IPS DF 4.7 (cell line): ENCODE measurements at regions not wholly inside any gene's neighbourhood (a gene's known extent, or its start where the extent isn't known, plus 50 kb on each side); places are given as distances from the start of the nearest gene placed in this dataset.
A peak's percentile ranks its signal among the peaks of the same experiment; 100 is the strongest.

ENCODE experiments used
- DNase-seq: peaks from one replicate; pipeline ENCODE4 v3.0.0-alpha.2; 2013; ENCODE audit warnings: low spot score; ENCODE audit errors: extremely low read depth

DNA sequence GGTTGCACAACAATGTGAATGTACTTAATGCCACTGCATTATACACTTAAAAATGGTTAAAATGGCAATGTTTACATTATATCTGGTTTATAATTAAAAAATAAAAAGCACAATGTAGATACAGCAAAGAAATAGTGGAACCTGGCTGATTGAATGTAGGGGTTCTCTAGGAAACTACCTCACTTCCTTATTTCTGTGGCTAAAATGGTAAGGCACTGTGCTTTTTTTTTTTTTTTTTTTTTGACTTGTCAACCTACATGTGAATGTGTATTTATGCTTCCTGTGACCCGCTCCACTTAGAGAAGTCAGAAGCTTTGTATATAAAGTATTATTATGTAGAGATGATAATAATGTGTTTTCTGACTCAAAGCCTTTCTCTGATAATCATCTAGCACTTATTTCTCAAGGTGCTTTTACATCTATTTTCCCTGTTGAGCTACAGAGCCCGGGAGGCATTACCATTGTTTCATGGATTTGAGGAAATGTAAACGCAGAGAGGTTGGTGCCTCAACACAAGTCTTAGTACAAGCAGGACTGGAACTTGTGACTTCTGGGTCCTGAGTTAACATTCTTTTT is 55.0 kb downstream of the SOX4 start:
- no peak for DNase-seq

DNA sequence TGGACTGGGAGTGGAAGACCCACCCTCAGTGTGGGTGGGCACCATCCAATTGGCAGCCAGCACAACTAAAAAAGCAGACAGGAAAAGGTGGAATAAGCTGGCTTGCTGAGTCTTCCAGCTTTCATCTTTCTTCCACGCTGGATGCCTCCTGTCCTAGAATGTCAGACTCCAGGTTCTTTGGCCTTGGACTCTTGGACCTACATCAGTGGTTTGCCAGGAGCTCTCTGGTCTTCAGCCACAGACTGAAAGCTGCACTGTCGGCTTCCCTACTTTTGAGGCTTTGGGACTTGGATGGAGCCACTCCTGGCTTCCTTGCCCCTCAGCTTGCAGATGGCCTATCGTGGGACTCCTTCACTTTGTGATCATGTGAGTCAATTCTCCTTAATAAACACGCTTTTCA is 59.8 kb downstream of the SOX4 start:
- DNase-seq, result no peak

DNA sequence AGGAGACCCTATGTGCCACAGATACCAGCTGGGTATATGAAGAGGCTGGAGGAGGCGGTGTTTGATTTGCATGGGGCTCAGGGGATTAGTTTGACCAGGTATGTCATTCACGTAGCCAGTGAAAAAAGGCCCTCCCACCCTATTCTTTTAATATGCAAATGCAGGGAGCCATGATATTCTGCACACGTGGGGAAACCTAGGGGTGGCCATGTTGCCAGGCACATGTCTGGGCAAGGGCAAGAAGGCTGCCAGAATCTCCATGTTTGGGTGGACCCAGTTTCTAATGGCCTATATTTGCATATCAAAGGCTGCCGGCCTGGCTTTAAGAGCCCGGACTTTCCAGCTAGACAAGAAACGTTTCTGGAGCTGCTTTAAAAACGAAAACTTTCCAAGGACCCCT is 60.4 kb downstream of the SOX4 start:
- no peak for DNase-seq

DNA sequence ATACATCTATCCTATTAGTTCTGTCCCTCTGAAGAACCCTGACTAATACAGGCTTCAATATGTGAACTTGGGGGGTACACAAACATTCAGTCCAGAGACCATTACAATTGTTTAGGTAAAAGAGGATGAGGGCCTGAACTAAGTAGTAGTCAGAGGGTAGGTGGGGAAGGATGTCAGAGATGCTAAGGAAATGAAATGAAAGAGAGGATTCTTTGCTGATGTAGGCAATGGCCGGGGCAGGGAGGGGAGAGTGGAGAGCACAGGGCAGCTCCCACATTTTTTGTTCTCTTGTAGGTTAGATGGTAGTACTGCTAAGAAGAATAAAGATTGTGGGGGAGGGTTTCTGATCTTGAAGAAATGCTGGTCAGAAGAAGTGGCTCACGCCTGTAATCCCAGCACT is 60.8 kb downstream of the SOX4 start:
- no peak for DNase-seq

DNA sequence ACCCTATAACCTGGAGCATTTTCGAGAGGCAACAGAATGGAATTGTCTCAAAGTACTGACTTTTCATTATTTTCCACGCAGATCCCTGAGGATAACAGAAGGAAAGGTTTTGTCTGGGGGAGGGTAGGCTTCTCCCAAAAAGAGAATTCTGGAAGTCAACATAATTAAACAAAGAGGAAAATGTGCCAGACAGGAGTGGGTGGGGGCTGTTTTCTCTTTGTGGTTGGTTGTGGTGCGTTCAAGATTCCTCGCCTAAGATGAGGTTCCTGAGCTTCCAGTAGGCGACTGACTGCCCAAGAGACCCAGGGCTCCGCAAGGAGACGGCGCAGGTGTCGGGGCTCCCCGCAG is 70.4 kb downstream of the SOX4 start:
- no peak for DNase-seq

DNA sequence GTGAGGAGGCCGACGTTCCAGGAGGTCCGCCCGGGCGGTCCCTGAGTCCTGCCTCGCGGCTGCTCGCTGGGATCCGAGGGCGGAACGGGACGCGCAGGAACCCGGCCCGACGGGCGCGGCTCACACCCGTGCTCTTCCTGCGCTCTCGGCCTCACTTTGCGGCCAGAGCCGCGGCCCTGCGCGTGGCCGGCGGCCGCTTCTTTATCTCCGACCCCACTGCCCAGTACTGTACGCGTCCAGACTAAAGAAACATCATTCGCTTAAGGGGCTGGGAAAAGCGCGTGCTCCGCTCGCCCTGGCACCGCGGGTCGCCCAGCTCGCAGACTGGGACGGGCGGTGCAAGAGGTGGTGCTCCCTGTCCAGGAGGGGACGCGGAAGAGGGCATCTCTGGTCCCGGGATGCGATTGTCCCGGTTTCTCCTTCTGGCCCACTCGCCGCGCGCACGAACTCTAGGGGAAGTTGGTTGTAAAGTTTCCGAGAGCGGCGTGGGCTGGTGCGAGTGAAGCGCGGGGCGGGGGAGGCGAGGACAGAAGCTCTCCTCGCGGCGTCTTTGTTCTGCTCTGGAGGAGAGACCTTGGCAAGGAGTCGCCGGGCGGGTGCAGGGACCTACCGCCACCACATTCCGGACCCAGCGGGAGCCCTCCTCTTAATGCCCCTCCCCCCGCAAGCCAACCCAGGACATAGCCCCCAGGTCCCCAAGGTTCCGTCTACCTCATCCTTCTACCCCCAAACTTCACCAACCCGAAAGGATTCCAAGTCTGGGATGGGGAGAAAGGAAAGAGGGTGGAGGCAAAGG is 71.0 kb downstream of the SOX4 start:
- DNase-seq, result no peak

DNA sequence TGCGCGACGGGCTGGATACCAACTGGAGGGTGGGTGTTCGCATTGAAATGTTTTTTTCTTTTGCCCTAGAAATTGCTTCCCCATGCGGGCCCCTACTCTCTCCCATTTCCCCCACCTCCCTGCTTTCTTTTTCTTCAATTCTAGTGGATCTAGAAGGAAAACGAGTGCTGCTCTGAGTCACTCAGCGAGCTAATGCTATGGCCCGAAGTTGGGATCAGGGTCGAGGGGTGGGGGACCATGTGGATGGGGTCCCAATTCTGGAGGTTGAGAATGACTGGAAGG is 71.5 kb downstream of the SOX4 start:
- DNase-seq, result no peak

DNA sequence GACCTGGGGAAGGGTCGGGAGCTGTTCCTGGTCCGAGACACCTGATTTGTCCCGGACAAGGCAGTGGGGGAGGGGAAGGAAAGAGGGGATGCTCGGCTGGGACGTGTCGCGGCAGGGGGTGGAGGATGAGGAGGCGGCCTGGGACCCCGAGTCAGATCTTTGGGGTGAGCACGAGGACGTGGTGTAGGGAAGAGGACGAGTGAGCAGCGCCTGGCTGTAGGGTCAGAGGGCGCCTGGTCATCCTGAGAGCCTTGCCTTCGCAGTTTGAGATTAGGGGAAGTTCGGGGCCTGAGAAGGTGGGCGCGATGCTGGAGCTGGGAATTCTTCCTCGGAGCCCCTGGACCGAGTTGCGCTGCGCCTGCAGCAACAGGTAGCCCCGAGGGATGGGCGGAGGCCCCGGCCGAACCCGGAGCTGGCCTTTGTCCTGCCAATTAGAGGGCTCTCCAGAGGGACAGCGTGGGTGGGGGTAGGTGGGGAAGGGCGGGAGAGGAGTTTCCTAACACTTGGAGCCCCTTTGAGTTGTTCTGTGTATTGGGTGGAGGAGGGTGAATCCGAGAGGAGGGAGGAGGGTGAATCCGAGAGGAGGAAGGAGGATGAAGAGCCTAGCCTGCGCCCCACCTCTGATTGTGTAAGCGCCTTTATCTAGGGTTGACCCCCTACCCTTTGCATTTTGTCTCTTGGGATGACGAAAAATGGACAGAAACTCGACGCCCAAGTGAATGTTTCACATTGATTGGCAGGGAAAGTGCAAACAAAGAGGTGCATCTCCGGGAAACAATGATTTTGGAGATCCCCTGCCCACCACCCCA is 72.0 kb downstream of the SOX4 start:
- peak; percentile 56 for DNase-seq

DNA sequence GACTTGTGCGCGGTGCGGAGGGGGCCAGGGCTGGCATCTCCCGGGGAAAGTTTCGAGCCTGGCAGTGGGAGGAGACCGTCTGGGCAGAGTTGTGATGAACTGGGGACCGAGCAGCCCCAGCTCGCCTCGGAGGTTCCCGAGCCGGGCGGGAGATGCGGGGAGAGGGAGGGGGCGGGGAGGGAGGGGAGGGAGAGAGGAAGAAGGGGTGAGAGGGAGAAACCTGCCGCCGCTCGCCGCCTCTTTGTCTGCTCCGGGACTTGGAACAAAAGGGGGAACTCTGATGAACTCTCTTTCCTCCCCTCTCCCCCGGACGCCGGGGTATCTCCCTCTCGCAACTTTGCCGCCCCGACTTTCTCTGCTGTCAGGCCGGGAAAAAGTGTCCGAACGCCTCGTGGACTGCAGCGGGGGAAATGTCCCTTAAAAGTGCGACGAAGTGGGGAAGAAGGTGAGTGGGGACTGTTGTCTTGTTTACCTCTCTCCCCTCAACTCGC is 72.7 kb downstream of the SOX4 start:
- DNase-seq, result no peak

DNA sequence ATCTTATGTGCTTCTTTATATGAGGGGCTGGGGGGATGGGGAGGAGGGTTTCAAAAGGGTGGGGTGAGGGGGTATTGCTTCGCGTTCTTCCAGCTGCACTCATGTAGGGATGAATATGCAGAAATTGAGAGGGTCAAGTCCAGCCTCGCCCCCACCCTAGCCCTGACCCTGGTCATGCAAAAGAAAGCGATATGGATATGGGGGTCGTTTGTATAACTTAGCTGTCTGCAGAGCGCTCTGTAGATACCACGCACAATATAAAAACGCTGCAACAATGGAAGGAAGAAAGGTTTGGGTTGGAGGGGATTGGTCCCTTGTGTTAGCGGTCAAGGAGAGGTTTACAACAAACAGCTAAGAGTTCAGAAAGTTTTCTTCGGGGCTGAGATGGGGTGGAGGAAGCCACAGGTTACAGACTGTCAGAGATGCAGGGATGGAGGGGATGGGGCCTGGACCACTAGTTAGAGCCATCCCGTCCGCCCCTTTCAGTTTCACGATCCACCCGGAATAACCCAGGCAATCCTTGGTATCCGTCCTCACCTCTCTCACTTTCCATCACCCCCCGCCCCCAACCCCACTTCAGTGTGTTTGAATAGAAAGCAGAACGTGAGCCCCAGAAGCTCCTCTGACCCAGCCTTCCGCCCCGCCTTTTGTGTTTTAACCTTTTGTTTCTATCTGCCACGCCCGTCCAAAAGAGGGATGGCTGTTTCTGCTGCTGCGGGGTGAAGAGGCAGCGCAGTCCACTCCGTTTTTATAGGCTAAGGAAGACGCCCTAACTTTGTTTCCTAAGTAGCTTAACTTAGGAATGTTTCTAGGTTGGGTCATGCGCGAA is 73.5 kb downstream of the SOX4 start:
- DNase-seq, result no peak

DNA sequence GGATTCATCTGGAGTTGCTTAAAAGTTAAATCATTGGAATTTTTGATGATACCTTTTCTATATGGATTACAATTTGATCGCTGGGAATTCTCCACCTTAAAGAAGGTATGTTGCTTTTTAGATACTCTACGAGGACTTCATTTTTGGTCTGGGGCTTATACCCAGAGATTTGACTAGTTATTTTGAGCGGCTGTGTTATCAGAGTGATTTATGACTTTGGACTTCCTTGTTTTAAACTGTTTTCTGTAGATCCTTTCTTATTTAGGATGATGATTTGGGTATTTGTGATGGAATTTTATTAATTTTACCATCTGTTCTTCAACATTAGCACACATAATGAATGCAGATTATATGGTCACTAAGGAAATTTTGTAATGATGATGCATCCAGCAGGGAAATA is 75.2 kb downstream of the SOX4 start:
- DNase-seq, result no peak

DNA sequence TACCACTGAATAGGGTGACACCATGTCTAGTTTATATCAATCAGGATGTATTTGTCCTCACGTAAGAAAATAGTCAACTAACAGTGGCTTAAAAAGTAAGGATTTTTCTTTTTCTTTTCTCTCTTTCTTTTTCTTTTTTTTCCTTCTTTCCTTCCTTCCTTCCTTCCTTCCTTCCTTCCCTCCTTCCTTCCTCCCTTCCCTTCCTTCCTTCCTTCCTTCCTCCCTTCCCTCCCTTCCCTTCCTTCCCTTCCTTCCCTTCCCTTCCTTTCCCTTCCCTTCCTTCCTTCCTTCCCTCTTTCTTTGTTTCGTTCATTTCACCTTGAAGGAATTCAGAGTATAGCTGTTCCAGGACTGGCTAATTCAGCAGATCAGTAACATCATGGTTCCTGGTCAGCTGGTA is 83.2 kb downstream of the SOX4 start:
- DNase-seq, result no peak

DNA sequence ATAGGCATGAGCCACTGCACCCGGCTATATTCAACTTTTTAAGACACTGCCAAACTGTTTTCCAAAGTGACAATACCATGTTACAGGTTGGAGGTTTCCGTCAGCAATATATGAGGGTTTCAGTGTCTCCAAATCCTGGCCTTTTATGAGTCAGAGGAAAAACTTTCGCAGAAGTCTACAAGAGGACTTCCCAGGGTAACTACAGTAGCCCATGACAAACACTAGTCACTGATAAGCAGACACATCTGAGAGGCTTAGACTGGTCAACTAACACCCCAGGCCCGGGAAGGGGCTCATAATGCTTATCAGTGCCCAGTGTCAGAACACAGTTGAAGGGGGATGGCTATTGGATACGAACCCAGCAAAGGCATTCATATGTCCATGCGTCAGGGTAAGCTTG is 85.4 kb downstream of the SOX4 start:
- DNase-seq, result no peak

DNA sequence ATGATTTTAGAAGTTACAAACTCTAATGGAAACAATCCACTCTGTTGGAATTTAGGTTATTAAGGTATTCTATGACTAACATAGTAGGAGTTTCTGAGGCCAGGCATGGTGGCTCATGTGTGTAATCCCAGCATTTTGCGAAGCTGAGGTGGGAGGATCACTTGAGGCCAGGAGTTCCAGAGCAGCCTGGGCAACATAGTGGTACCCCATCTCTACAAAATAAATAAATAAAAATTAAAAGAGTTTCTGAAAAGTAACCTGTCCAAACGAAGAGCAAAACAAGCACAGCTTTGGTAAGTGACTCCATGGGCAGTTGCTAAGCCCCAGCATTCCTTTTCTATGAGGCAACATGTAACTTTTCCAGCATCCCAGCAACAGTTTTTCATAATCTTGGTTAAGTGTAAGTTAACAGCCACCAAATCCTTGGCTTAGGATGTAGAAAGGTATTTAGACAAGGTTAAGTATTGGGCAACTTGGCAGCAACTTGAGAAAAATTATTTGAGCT is 86.3 kb downstream of the SOX4 start:
- DNase-seq, result no peak

DNA sequence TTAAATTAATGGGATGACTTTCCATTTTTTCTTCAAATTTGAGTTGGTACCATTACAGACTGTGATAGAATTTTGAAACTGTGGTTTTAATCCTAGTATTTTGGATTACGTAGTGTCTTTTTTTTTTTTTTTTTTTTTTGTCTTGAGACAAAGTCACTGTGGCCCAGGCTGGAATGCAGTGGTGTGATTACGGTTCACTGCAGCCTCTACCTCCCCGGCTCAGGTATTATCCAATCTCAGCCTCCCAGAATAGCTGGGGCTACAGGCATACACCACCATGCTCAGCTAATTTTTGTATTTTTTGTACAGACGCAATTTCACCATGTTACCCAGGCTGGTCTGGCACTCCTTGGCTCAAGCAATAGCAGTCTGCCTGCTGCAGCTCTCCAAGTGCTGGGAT is 87.1 kb downstream of the SOX4 start:
- DNase-seq, result no peak

DNA sequence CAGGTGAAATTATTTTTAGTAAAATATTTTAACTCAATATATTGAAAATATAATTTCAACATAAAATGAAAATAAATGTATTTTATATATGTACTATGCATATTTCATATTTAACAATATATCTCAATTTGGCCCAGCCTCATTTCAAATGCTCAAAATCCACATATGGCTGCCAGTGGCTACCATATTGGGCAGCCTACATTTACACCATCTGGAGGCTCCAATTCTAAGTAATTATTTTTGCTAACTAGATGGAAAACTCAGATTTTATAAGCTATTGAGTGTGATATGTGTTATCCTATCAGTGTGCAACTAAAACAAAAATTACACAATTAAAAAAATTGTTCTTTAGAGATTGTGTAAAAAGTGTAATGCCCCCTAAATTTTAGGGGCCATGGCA is 96.9 kb downstream of the SOX4 start:
- no peak for DNase-seq

DNA sequence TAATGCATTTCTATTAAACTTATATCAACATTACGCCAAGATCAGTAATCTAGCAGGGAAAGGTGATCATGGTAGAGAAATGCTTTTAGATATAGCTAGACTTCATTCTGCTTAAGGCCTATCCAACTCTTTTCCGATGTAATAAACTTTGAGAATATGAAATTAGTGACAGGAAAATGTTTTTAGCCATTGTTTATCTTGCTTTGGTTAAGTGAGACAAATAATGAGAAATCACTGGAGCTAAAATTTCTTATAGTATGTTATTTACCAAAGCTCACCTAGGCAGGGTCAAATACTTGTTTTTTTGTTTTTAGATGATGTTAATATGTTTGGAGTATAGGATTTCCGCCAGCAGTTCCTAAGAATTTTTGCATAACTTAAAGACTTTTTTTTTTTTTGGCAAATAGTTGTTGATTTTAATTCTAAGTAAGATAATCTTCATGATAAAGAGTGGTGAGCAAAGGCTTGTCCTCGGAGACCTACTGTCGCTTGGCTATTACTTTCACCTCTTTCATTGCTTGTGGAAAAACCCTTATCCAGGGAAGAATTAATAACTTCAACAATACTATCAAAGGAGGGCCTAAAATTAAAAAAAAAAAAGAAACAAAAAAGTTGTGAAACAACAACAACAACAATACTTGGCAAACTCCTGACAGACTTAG is 98.3 kb downstream of the SOX4 start:
- no peak for DNase-seq

DNA sequence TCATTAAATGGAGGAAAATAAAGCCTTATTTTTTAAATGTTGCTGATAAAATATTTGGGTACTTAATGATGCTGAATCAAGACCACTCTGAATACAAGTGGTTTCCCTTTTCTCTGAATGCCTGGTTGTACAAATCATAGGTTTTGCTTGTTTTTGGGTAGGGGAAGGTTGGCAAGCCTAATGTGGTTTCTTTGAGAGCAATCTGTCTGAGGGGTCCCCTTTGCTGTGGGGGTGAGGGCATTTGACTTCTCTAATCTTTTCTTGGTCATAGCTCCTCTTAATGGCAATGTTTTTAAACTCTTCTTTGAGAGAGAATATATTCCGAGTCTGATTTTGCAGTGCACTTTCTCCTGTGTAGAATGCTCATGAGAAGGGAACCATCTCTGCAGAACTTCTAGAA is 99.2 kb downstream of the SOX4 start:
- no peak for DNase-seq

DNA sequence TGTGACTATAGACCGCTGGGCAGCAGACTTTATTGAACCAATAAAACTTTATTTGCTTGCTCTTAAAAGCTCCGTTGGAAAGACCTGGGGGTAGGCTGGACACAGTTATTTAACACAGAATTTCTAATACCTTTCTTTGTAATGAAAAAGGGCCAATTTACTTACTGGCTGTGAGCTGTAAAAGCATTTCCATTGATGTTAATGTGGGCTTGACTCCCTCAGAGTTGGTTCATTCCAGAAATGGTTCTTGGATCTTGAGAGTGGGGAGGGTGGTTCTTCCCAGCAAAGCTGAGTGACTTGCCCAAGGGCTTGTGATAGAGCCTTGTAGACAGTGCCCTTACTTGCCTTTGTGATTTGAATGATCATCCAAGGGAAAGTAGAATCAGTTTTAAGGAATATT is 100.6 kb downstream of the SOX4 start:
- DNase-seq, result no peak

DNA sequence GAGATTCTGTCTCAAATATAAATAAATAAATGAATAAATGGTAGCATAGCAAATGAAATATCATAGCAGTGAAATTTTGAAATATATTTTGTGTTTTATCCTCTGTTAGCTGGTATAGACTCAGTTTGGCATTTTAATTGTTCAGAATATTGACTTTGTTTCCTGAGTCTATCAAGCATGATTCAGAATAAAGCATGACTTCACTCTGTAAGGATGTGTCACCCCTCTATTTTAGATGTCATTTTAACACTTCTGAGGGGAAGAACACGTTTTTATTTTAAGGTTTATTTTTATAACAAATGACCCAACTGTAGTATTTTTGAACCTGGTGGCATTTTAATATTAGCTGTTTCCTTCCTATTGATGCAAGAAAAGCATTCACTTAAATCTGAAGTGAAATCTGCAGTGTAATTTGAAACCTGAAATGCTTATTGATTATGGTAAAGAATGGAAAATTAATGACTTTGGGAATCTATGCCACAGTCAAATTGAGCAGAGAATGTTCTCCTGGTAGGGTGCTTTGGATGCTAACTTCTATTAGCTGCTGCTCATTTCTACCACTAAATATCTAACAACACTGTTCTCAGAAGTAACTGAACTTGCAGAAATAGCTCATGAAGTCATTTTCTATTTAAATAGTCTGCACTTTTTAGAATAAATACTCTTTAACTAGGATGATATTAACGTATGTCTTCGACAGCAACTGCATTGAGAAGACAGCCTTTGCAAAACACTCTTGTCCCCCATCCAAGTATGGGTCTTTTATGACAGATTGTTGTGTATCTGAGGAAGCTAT is 114.2 kb downstream of the SOX4 start:
- DNase-seq, result no peak

DNA sequence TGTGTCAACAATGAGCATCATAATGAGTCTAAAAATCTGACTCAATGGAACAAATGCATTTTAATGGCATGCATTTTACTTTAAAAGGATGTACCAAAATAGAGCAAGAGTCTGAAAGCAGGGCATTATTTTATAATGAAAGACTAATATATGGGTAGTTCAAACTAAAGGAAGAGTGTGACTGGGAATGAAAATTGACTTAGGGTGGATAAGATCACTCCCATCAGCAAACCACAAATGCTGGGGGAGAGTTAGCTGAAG is 114.7 kb downstream of the SOX4 start:
- DNase-seq, result no peak
